K562 (cell line): ENCODE measurements at regions not wholly inside any gene's neighbourhood (a gene's known extent, or its start where the extent isn't known, plus 50 kb on each side); places are given as distances from the start of the nearest gene placed in this dataset.

Experiments
- ATAC-seq: fragments of 200-7000 bp; cut with Tn5 transposase; 3 replicates; pipeline ENCODE4 v1.9.1; 2020; ENCODE audit warnings: moderate library complexity
- BruUV-seq: library from RNA; stranded (reverse); fragments of 400-500 nt; replicated peaks from 2 replicates; lab custom pipeline; 2021; lab: Mats Ljungman, UMichigan
- CTCF ChIA-PET: fragments of 300-600 bp; formaldehyde crosslinking; extraction: SDS; loops from one replicate; lab custom pipeline; 2021; ENCODE audit warnings: low intra/inter-chr PET ratio; lab: Yijun Ruan, JAX
- POLR2A ChIA-PET: fragments of 300-600, 350-650 bp; sonication (Branson Sonifier 250); formaldehyde crosslinking; extraction: SDS; loops from one replicate; lab custom pipeline; 2021; ENCODE audit warnings: antibody characterized with exemption, inconsistent platforms; lab: Yijun Ruan, JAX
- DNase-seq, 4 experiments: peaks; one replicate each; pipeline versions ENCODE4 v3.0.0 to v3.0.0-alpha.2; 2011 to 2018; ENCODE audit warnings: low spot score in 3 of 4, mixed read lengths in 3 of 4; ENCODE audit errors: extremely low read depth in 1 of 4
- FAIRE-seq: peaks from 2 replicates; lab custom pipeline; 2011; peaks lifted over from hg19 to GRCh38; lab: Jason Lieb, UNC
- H2AFZ ChIP-seq: 2 replicates; pipeline ENCODE4 v1.6.0; 2011; ENCODE audit warnings: low read depth, low read length, control low read depth, inconsistent platforms
- H3K27ac ChIP-seq: fragments of 200-600 bp; 3 replicates; pipeline ENCODE4 v1.8.0; 2011; ENCODE audit warnings: low read depth, mild to moderate bottlenecking, control low read depth, inconsistent platforms, low read length, moderate library complexity, mixed read lengths; ENCODE audit errors: extremely low read depth
- H3K27me3 ChIP-seq, 2 experiments: fragments of 300-600 bp in 1 of 2; 2 replicates in 1 of 2; 3 replicates in 1 of 2; pipeline versions ENCODE4 v1.6.0 to v1.8.0; 2011; ENCODE audit warnings: inconsistent platforms in 2 of 2, low read length in 2 of 2, mild to moderate bottlenecking in 1 of 2, mixed read lengths in 1 of 2, moderate library complexity in 1 of 2; ENCODE audit not compliant: control insufficient read depth in 2 of 2, insufficient read depth in 2 of 2
- H3K36me3 ChIP-seq: fragments of 300-600 bp; 3 replicates; pipeline ENCODE4 v1.8.0; 2011; ENCODE audit warnings: mild to moderate bottlenecking, low read length, inconsistent platforms; ENCODE audit not compliant: control insufficient read depth, insufficient read depth
- H3K4me1 ChIP-seq, 2 experiments: fragments of 200-600 bp in 1 of 2; replicated peaks in 1 of 2; 2 replicates in 1 of 2; 3 replicates in 1 of 2; pipeline versions ENCODE4 v1.5.1 to v1.8.0; 2011; ENCODE audit warnings: inconsistent platforms in 2 of 2, low read length in 2 of 2, mild to moderate bottlenecking in 1 of 2, mixed read lengths in 1 of 2, moderate library complexity in 1 of 2; ENCODE audit not compliant: control insufficient read depth in 2 of 2, insufficient read depth in 2 of 2
- H3K4me2 ChIP-seq: 2 replicates; pipeline ENCODE4 v1.6.1; 2011; ENCODE audit warnings: low read length, control low read depth, inconsistent platforms, mixed read lengths; ENCODE audit not compliant: insufficient read depth
- H3K4me3 ChIP-seq: fragments of 200-600 bp; sonication (generic), shearing (Covaris generic); 2 replicates; pipeline ENCODE4 v1.5.1; 2016; ENCODE audit warnings: control low read depth, inconsistent platforms
- H3K79me2 ChIP-seq: fragments of 200-600 bp; 3 replicates; pipeline ENCODE4 v1.8.0; 2011; ENCODE audit warnings: low read length, inconsistent platforms; ENCODE audit not compliant: control insufficient read depth, insufficient read depth
- H3K9ac ChIP-seq, 2 experiments: 2 replicates each; pipeline versions ENCODE4 v1.6.0 to v1.6.1; 2011; ENCODE audit warnings: low read depth in 2 of 2, low read length in 2 of 2, control low read depth in 1 of 2, inconsistent platforms in 1 of 2, mild to moderate bottlenecking in 1 of 2, mixed read lengths in 1 of 2; ENCODE audit not compliant: insufficient read depth in 1 of 2
- H3K9me1 ChIP-seq: one replicate; pipeline ENCODE4 v1.6.0; 2011; ENCODE audit warnings: inconsistent platforms, mild to moderate bottlenecking, low read length, moderate library complexity; ENCODE audit not compliant: control insufficient read depth, insufficient read depth
- H3K9me3 ChIP-seq: replicated peaks from 2 replicates; pipeline ENCODE4 v1.5.1; 2011; ENCODE audit warnings: low read depth, low read length, inconsistent platforms; ENCODE audit not compliant: control insufficient read depth, insufficient read depth
- H4K20me1 ChIP-seq: replicated peaks from 2 replicates; pipeline ENCODE4 v1.6.1; 2011; ENCODE audit warnings: low read length, inconsistent platforms, mixed read lengths; ENCODE audit not compliant: control insufficient read depth, insufficient read depth
- CBX8 ChIP-seq: fragments of 200-600 bp; sonication (generic); IDR thresholded peaks from 2 replicates; pipeline ENCODE4 v1.6.1; 2012; ENCODE audit warnings: borderline replicate concordance, mixed run types, low read depth, mild to moderate bottlenecking, moderate library complexity, mixed read lengths, low read length, control low read depth, inconsistent platforms; ENCODE audit not compliant: poor library complexity, severe bottlenecking; ENCODE audit errors: extremely low read depth
- CREB1 ChIP-seq, 2 experiments: sonication (generic) in 1 of 2; formaldehyde crosslinking in 1 of 2; IDR thresholded peaks; 2 replicates each; pipeline versions ENCODE4 v1.6.1 to v1.8.0; 2012 to 2022; ENCODE audit warnings: inconsistent platforms in 1 of 2, mild to moderate bottlenecking in 1 of 2, missing genetic modification reagents in 1 of 2, moderate library complexity in 1 of 2
- HEY1 ChIP-seq: fragments of 250-450 bp; sonication (Bioruptor Pico); IDR thresholded peaks from 2 replicates; pipeline ENCODE4 v1.5.0; 2020; ENCODE audit warnings: mild to moderate bottlenecking, moderate library complexity, borderline replicate concordance
- KDM1A ChIP-seq, 2 experiments: fragments of 450-650 bp; IDR thresholded peaks; 2 replicates each; pipeline ENCODE4 v1.6.1; 2016; ENCODE audit warnings: mild to moderate bottlenecking in 2 of 2
- MGA ChIP-seq: fragments of 450-650 bp; IDR thresholded peaks from 2 replicates; pipeline ENCODE4 v1.6.1; 2016; ENCODE audit warnings: mild to moderate bottlenecking, moderate library complexity
- TCF7 ChIP-seq: sonication (generic); IDR thresholded peaks from 2 replicates; pipeline ENCODE4 v1.6.1; 2016; ENCODE audit warnings: antibody characterized with exemption, borderline replicate concordance
- ZBTB43 ChIP-seq: sonication (generic); formaldehyde crosslinking; IDR thresholded peaks from 2 replicates; pipeline ENCODE4 v1.8.0; 2023; ENCODE audit warnings: mild to moderate bottlenecking, missing genetic modification reagents
- ZFP91 ChIP-seq: sonication (generic); formaldehyde crosslinking; IDR thresholded peaks from 2 replicates; pipeline ENCODE4 v1.8.0; 2022; ENCODE audit warnings: mild to moderate bottlenecking, missing genetic modification reagents
- WGBS: fragments of 100-300 bp; shearing (Covaris generic); methylation state at CpG from one replicate; pipeline ENCODE4 v1.1.6; 2016; ENCODE audit warnings: low coverage, mixed read lengths; ENCODE audit not compliant: insufficient coverage; ENCODE audit errors: missing lambda C conversion rate; 5-methylcytosine and 5-hydroxymethylcytosine counted together
- in situ Hi-C: fragments of 300-500 bp; cut with MboI; formaldehyde crosslinking; loops from 4 replicates; pipeline ENCODE4 v1.15.0; 2018; ENCODE audit warnings: inconsistent platforms, mixed read lengths
- intact Hi-C: fragments of 100-400 bp; cut with micrococcal nuclease; formaldehyde crosslinking; loops from 2 replicates; pipeline ENCODE4 v1.14.2; 2022

DNA sequence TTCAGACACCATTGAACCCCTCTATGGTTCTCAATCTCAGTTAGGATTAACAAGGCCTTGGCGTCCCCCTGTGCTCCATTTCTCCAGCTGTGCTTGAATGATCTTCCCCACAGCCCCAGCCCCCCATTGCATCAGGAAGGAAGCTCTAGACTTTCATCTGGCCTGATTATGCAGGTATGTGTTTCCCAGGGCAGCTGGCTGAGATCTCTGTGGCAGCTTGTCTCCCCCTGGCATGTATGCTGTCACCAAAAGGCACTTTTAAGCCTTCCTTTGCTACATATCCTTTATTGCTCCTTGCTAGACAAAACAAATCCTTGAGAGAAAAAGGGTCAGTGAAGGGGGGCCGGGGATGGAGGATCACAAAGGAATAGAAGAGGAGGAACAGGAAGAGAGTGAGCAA lies 1056.0 kb upstream of the SLIT2 start:
- no peaks in the 10 kb centered on the region for H3K9me1 ChIP-seq
- no peak overlapping the region for H3K27ac ChIP-seq
- H3K4me1 ChIP-seq, result no peaks in the 10 kb centered on the region
- in situ Hi-C loops (no loop called here), intact Hi-C loops (no loop called here)
- ChIA-PET POLR2A (no interaction called here), CTCF (no interaction called here)
- no peaks in the 10 kb centered on the region for H3K36me3 ChIP-seq
- H2AFZ ChIP-seq, result no peak overlapping the region
- BruUV-seq, result no TSS peak
- H4K20me1 ChIP-seq, result no peaks in the 10 kb centered on the region
- no peak for ATAC-seq
- DNase-seq, result no peak
- no peak for FAIRE-seq
- H3K27me3 ChIP-seq, result no peaks in the 10 kb centered on the region
- no peak overlapping the region for H3K4me2 ChIP-seq
- H3K9me3 ChIP-seq, result no peaks in the 10 kb centered on the region; the same call in 1 of the 2 replicates
- 0% methylated on average over 2 of the region's 2 CpGs for WGBS
- H3K79me2 ChIP-seq, result no peaks in the 10 kb centered on the region
- H3K4me3 ChIP-seq, result no peak overlapping the region
- H3K9ac ChIP-seq, result no peak overlapping the region
- TF ChIP-seq TCF7 (no peak), ZFP91 (no peak), CREB1 (IDR thresholded peaks at IDR 0.05) (no peak), CREB1 (CRISPR knock-in tag; IDR thresholded peaks at IDR 0.05) (no peak), MGA (no peak), HEY1 (CRISPR knock-in tag) (no peak), ZBTB43 (no peak), KDM1A (IDR thresholded peaks at IDR 0.05) (no peak), CBX8 (no peak)
